SK-N-SH (cell line): ENCODE measurements at regions not wholly inside any gene's neighbourhood (a gene's known extent, or its start where the extent isn't known, plus 50 kb on each side); places are given as distances from the start of the nearest gene placed in this dataset.

Experiments
- CTCF ChIA-PET: fragments of 300-600, 350-600 bp; formaldehyde crosslinking; extraction: SDS; loops from one replicate; lab custom pipeline; 2021; lab: Yijun Ruan, JAX
- POLR2A ChIA-PET: fragments of 350-600 bp; sonication (Branson Sonifier 250); formaldehyde crosslinking; extraction: SDS; loops from one replicate; lab custom pipeline; 2020; ENCODE audit warnings: antibody characterized with exemption, inconsistent platforms; lab: Yijun Ruan, JAX
- DNase-seq: peaks from one replicate; pipeline ENCODE4 v3.0.0; 2012
- H2AFZ ChIP-seq: fragments of 200-600 bp; sonication (generic); 2 replicates; pipeline ENCODE4 v1.8.1; 2016; ENCODE audit warnings: antibody characterized with exemption, mild to moderate bottlenecking, low read depth
- H3F3A ChIP-seq: fragments of 200-600 bp; sonication (generic); replicated peaks from 2 replicates; pipeline ENCODE3; 2016; ENCODE audit warnings: antibody characterized with exemption, mild to moderate bottlenecking; ENCODE audit not compliant: insufficient read depth
- H3K27ac ChIP-seq, 2 experiments: fragments of 200-500 bp in 1 of 2; fragments of 200-600 bp in 1 of 2; sonication (Bioruptor generic) in 1 of 2; sonication (generic), shearing (Covaris generic) in 1 of 2; 2 replicates each; pipeline versions ENCODE4 v1.5.1 to v1.6.1; 2014 to 2016; ENCODE audit warnings: low read depth in 2 of 2, inconsistent platforms in 1 of 2, low read length in 1 of 2, mild to moderate bottlenecking in 1 of 2, mixed read lengths in 1 of 2
- H3K27me3 ChIP-seq: fragments of 200-600 bp; sonication (generic), shearing (Covaris generic); 2 replicates; pipeline ENCODE4 v1.6.1; 2016; ENCODE audit warnings: mixed run types; ENCODE audit not compliant: insufficient read depth
- H3K36me3 ChIP-seq, 2 experiments: fragments of 200-500 bp in 1 of 2; fragments of 200-600 bp in 1 of 2; sonication (Bioruptor generic) in 1 of 2; sonication (generic) in 1 of 2; replicated peaks in 1 of 2; 2 replicates each; pipeline versions ENCODE3 to v1.5.1; 2014 to 2016; ENCODE audit warnings: low read length in 1 of 2, mild to moderate bottlenecking in 1 of 2; ENCODE audit not compliant: insufficient read depth in 2 of 2, control insufficient read depth in 1 of 2
- H3K4me1 ChIP-seq, 2 experiments: fragments of 200-500 bp in 1 of 2; fragments of 200-600 bp in 1 of 2; sonication (Bioruptor generic) in 1 of 2; sonication (generic), shearing (Covaris generic) in 1 of 2; 2 replicates each; pipeline versions ENCODE4 v1.5.1 to v1.6.1; 2014 to 2016; ENCODE audit warnings: low read depth in 1 of 2, low read length in 1 of 2, mixed run types in 1 of 2; ENCODE audit not compliant: insufficient read depth in 2 of 2, control insufficient read depth in 1 of 2
- H3K4me2 ChIP-seq: fragments of 200-600 bp; sonication (generic), shearing (Covaris generic); 2 replicates; pipeline ENCODE4 v1.6.1; 2017; ENCODE audit warnings: mixed run types
- H3K4me3 ChIP-seq, 2 experiments: fragments of 200-500 bp in 1 of 2; fragments of 200-600 bp in 1 of 2; sonication (Bioruptor generic) in 1 of 2; sonication (generic), shearing (Covaris generic) in 1 of 2; 2 replicates each; pipeline versions ENCODE4 v1.5.1 to v1.8.1; 2014 to 2016; ENCODE audit warnings: low read depth in 2 of 2, inconsistent platforms in 1 of 2, low read length in 1 of 2, mild to moderate bottlenecking in 1 of 2, mixed read lengths in 1 of 2, moderate library complexity in 1 of 2
- H3K79me2 ChIP-seq: fragments of 200-600 bp; sonication (generic); 2 replicates; pipeline ENCODE4 v1.8.1; 2017; ENCODE audit warnings: mild to moderate bottlenecking; ENCODE audit not compliant: insufficient read depth
- H3K9ac ChIP-seq: fragments of 200-600 bp; sonication (generic); 2 replicates; pipeline ENCODE4 v1.6.1; 2017; ENCODE audit warnings: mixed run types
- H3K9me2 ChIP-seq: fragments of 200-600 bp; sonication (generic); 2 replicates; pipeline ENCODE4 v1.6.1; 2017; ENCODE audit warnings: mixed run types
- H3K9me3 ChIP-seq: fragments of 200-600 bp; sonication (generic); 2 replicates; pipeline ENCODE4 v1.6.1; 2017; ENCODE audit warnings: mixed run types, mild to moderate bottlenecking, moderate library complexity
- H4K20me1 ChIP-seq: fragments of 200-600 bp; sonication (generic); 2 replicates; pipeline ENCODE4 v1.6.1; 2017; ENCODE audit warnings: mild to moderate bottlenecking, mixed run types; ENCODE audit not compliant: insufficient read depth
- FOXJ3 ChIP-seq: sonication (generic); formaldehyde crosslinking; IDR thresholded peaks from 2 replicates; pipeline ENCODE4 v1.5.1; 2020; ENCODE audit warnings: mild to moderate bottlenecking, missing genetic modification reagents
- FOXM1 ChIP-seq: IDR thresholded peaks from 2 replicates; pipeline ENCODE4 v1.4.0; 2012; ENCODE audit warnings: low read depth, mild to moderate bottlenecking
- GABPA ChIP-seq: IDR thresholded peaks from 2 replicates; pipeline ENCODE4 v1.4.0; 2012; ENCODE audit warnings: low read depth, mild to moderate bottlenecking
- GATA2 ChIP-seq: sonication (generic); formaldehyde crosslinking; IDR thresholded peaks from 2 replicates; pipeline ENCODE4 v1.5.0; 2020; ENCODE audit warnings: mild to moderate bottlenecking, missing genetic modification reagents
- JUND ChIP-seq: IDR thresholded peaks from 2 replicates; pipeline ENCODE4 v1.4.0; 2012
- MEF2A ChIP-seq: IDR thresholded peaks from 2 replicates; pipeline ENCODE4 v1.4.0; 2012; ENCODE audit warnings: low read depth, borderline replicate concordance
- NFIC ChIP-seq: IDR thresholded peaks from 2 replicates; pipeline ENCODE4 v1.4.0; 2012; ENCODE audit warnings: borderline replicate concordance
- RAD21 ChIP-seq: IDR thresholded peaks from 2 replicates; pipeline ENCODE4 v1.6.1; 2012; ENCODE audit warnings: mild to moderate bottlenecking, low read length
- SIN3A ChIP-seq: IDR thresholded peaks from 2 replicates; pipeline ENCODE4 v1.6.1; 2012; ENCODE audit warnings: low read depth, mild to moderate bottlenecking, low read length, moderate library complexity, borderline replicate concordance
- TAF1 ChIP-seq: IDR thresholded peaks from 2 replicates; pipeline ENCODE4 v1.6.1; 2012; ENCODE audit warnings: low read depth, mild to moderate bottlenecking, low read length, moderate library complexity, borderline replicate concordance
- YY1 ChIP-seq: IDR thresholded peaks from 2 replicates; pipeline ENCODE4 v1.4.0; 2012; ENCODE audit warnings: low read depth, mild to moderate bottlenecking
- WGBS: methylation state at CpG from one replicate; pipeline ENCODE4 v1.1.6; 2017; ENCODE audit warnings: low lambda C conversion rate; 5-methylcytosine and 5-hydroxymethylcytosine counted together
- TF ChIP-seq, protein P1 (sequence below): IDR thresholded peaks from 2 replicates; pipeline ENCODE4 v1.4.0; 2012; ENCODE audit warnings: low read depth, borderline replicate concordance
- TF ChIP-seq, protein P2 (sequence below): IDR thresholded peaks from 2 replicates; pipeline ENCODE4 v1.6.1; 2012; ENCODE audit warnings: mild to moderate bottlenecking, low read depth, low read length, moderate library complexity
- TF ChIP-seq, protein P3 (sequence below): IDR thresholded peaks from 2 replicates; pipeline ENCODE4 v1.4.0; 2012; ENCODE audit warnings: low read depth, borderline replicate concordance
- TF ChIP-seq, protein P4 (sequence below): IDR thresholded peaks from 2 replicates; pipeline ENCODE4 v1.4.0; 2012; ENCODE audit warnings: low read depth
- TF ChIP-seq, protein P5 (sequence below): IDR thresholded peaks from 2 replicates; pipeline ENCODE4; 2012
- TF ChIP-seq, protein P6 (sequence below): fragments of 150-350 bp; IDR thresholded peaks from 2 replicates; pipeline ENCODE4 v1.6.1; 2016; ENCODE audit warnings: mild to moderate bottlenecking, low read depth, low read length

DNA sequence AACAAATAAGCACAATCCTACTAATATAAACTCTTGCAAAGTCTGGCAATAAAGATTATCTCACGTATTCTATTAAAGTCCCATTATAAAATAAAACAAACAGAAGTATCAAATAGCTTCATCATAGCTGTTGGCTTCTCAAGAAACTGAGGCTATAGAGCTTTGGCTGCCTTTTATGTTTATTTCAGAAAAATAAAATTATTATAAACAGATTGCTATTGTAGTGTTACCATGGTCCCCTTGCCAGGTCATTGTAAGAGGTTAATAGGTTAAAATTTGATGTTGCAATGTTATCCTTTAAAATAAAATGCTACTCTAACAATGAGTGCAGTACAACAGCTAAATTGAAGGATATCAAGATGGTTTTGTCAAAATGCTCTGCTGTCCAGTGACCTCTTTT lies 828.8 kb upstream of the SOX9 start:
- Histone ChIP-seq H3K27me3 (no peaks in the 10 kb centered on the region), H3K27ac (no peak overlapping the region), H2AFZ (no peak overlapping the region), H3K4me1 (peaks cover 0 to 6% of the 10 kb centered on the region in 2 experiments; a peak in 1 of 4 replicates), H3K9me3 (no peaks in the 10 kb centered on the region), H3K79me2 (no peaks in the 10 kb centered on the region), H3F3A (no peaks in the 10 kb centered on the region), H3K4me3 (no peak overlapping the region), H3K9ac (no peak overlapping the region), H4K20me1 (no peaks in the 10 kb centered on the region), H3K4me2 (no peak overlapping the region), H3K9me2 (no peaks in the 10 kb centered on the region), H3K36me3 (no peaks in the 10 kb centered on the region)
- no peak for DNase-seq
- TF ChIP-seq JUND (no peak), YY1 (no peak), SIN3A (no peak), GATA2 (no peak), NFIC (no peak), RAD21 (no peak), FOXM1 (no peak), TAF1 (no peak), GABPA (no peak), FOXJ3 (CRISPR knock-in tag) (no peak), MEF2A (no peak)
- TF ChIP-seq, protein P1, sequence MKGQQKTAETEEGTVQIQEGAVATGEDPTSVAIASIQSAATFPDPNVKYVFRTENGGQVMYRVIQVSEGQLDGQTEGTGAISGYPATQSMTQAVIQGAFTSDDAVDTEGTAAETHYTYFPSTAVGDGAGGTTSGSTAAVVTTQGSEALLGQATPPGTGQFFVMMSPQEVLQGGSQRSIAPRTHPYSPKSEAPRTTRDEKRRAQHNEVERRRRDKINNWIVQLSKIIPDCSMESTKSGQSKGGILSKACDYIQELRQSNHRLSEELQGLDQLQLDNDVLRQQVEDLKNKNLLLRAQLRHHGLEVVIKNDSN, result no peak
- TF ChIP-seq, protein P2, sequence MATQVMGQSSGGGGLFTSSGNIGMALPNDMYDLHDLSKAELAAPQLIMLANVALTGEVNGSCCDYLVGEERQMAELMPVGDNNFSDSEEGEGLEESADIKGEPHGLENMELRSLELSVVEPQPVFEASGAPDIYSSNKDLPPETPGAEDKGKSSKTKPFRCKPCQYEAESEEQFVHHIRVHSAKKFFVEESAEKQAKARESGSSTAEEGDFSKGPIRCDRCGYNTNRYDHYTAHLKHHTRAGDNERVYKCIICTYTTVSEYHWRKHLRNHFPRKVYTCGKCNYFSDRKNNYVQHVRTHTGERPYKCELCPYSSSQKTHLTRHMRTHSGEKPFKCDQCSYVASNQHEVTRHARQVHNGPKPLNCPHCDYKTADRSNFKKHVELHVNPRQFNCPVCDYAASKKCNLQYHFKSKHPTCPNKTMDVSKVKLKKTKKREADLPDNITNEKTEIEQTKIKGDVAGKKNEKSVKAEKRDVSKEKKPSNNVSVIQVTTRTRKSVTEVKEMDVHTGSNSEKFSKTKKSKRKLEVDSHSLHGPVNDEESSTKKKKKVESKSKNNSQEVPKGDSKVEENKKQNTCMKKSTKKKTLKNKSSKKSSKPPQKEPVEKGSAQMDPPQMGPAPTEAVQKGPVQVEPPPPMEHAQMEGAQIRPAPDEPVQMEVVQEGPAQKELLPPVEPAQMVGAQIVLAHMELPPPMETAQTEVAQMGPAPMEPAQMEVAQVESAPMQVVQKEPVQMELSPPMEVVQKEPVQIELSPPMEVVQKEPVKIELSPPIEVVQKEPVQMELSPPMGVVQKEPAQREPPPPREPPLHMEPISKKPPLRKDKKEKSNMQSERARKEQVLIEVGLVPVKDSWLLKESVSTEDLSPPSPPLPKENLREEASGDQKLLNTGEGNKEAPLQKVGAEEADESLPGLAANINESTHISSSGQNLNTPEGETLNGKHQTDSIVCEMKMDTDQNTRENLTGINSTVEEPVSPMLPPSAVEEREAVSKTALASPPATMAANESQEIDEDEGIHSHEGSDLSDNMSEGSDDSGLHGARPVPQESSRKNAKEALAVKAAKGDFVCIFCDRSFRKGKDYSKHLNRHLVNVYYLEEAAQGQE, result no peak
- TF ChIP-seq, protein P3, sequence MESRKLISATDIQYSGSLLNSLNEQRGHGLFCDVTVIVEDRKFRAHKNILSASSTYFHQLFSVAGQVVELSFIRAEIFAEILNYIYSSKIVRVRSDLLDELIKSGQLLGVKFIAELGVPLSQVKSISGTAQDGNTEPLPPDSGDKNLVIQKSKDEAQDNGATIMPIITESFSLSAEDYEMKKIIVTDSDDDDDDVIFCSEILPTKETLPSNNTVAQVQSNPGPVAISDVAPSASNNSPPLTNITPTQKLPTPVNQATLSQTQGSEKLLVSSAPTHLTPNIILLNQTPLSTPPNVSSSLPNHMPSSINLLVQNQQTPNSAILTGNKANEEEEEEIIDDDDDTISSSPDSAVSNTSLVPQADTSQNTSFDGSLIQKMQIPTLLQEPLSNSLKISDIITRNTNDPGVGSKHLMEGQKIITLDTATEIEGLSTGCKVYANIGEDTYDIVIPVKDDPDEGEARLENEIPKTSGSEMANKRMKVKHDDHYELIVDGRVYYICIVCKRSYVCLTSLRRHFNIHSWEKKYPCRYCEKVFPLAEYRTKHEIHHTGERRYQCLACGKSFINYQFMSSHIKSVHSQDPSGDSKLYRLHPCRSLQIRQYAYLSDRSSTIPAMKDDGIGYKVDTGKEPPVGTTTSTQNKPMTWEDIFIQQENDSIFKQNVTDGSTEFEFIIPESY, result no peak
- TF ChIP-seq, protein P4, sequence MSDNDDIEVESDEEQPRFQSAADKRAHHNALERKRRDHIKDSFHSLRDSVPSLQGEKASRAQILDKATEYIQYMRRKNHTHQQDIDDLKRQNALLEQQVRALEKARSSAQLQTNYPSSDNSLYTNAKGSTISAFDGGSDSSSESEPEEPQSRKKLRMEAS, result no peak
- TF ChIP-seq, protein P5, sequence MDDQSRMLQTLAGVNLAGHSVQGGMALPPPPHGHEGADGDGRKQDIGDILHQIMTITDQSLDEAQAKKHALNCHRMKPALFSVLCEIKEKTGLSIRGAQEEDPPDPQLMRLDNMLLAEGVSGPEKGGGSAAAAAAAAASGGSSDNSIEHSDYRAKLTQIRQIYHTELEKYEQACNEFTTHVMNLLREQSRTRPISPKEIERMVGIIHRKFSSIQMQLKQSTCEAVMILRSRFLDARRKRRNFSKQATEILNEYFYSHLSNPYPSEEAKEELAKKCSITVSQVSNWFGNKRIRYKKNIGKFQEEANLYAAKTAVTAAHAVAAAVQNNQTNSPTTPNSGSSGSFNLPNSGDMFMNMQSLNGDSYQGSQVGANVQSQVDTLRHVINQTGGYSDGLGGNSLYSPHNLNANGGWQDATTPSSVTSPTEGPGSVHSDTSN, result no peak
- TF ChIP-seq, protein P6, sequence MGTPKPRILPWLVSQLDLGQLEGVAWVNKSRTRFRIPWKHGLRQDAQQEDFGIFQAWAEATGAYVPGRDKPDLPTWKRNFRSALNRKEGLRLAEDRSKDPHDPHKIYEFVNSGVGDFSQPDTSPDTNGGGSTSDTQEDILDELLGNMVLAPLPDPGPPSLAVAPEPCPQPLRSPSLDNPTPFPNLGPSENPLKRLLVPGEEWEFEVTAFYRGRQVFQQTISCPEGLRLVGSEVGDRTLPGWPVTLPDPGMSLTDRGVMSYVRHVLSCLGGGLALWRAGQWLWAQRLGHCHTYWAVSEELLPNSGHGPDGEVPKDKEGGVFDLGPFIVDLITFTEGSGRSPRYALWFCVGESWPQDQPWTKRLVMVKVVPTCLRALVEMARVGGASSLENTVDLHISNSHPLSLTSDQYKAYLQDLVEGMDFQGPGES, result no peak
- ChIA-PET CTCF (interaction anchor here (0.7 kb wide), 1 partner anchor 1102 kb away, joined by 3 read pairs; no protein-coding TSS in a partner anchor), POLR2A (no interaction called here)
- WGBS, result 56% methylated on average over 1 of the region's 1 CpG
